ENCODE measurements at regions not wholly inside any gene's neighbourhood (a gene's known extent, or its start where the extent isn't known, plus 50 kb on each side); places are given as distances from the start of the nearest gene placed in this dataset.
A peak's percentile ranks its signal among the peaks of the same experiment; 100 is the strongest.

- in situ Hi-C loops (cut with HindIII; ENCODE audit: low pct_unique_long_range_greater_than_20kb, low sequenced_read_pairs): no loop called here
- no peak for DNase-seq (ENCODE audit: low read depth)
Observed at GRCh38 chr11:105269862-105270261, 130.3 kb upstream of the CARD18 start.

GRCh38 chr11:105268404-105269062 lies 129.0 kb upstream of the CARD18 start:
- in situ Hi-C loops (cut with HindIII; ENCODE audit: low pct_unique_long_range_greater_than_20kb, low sequenced_read_pairs): no loop called here
- DNase-seq (ENCODE audit: low read depth): no peak

DNA sequence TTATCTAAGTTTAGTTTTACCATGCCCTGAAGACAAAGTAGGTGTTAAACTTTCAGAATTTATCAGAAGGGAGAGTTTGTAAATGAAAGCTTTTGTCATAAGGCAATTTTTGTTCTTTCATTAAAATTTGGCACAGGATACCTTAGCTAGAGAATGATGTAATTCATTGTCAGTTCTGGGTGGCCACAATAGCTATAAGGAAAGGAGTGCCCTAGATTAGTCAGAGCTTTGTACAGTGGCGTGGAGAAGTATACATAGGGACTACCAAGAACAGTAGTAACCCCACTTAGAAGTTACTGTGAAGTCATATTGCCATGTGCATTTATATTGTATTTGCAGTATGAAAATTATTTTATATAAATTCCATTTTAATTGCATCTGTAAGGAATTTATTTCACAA lies 126.3 kb upstream of the CARD18 start:
- no peak for DNase-seq (ENCODE audit: low read depth)
- in situ Hi-C loops (cut with HindIII; ENCODE audit: low pct_unique_long_range_greater_than_20kb, low sequenced_read_pairs): no loop called here

DNA sequence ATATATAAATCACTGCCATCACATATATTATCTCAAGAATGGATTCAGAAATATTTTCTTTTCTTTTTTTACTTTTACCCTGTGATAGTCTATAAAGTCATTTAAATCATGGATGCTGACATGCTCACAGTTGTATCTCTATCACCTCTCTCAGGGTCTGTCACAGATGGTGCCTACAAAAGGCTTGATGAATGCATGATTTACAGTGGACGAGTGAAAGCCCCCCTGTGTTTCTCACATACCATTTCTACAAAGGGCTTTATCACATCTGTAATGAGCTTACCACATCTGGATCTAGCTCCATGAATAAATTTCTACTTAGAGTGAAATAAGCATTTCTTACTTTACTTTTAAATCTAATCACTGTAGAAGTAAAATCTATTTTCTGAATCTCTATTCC lies 121.4 kb upstream of the CARD18 start:
- in situ Hi-C loops (cut with HindIII; ENCODE audit: low pct_unique_long_range_greater_than_20kb, low sequenced_read_pairs): no loop called here
- DNase-seq (ENCODE audit: low read depth): no peak

GRCh38 chr11:105245781-105246315 lies 106.3 kb upstream of the CARD18 start:
- in situ Hi-C loops (cut with HindIII; ENCODE audit: low pct_unique_long_range_greater_than_20kb, low sequenced_read_pairs): no loop called here
- DNase-seq (ENCODE audit: low read depth): no peak

GRCh38 chr11:105244160-105244825 lies 104.7 kb upstream of the CARD18 start:
- in situ Hi-C loops (cut with HindIII; ENCODE audit: low pct_unique_long_range_greater_than_20kb, low sequenced_read_pairs): no loop called here

GRCh38 chr11:105241136-105241535 lies 101.6 kb upstream of the CARD18 start:
- in situ Hi-C loops (cut with HindIII; ENCODE audit: low pct_unique_long_range_greater_than_20kb, low sequenced_read_pairs): no loop called here
- DNase-seq (ENCODE audit: low read depth): no peak

More at GRCh38 chr11:105244160-105244825, 104.7 kb upstream of the CARD18 start:
- DNase-seq (ENCODE audit: low read depth): peak; percentile 66

DNA sequence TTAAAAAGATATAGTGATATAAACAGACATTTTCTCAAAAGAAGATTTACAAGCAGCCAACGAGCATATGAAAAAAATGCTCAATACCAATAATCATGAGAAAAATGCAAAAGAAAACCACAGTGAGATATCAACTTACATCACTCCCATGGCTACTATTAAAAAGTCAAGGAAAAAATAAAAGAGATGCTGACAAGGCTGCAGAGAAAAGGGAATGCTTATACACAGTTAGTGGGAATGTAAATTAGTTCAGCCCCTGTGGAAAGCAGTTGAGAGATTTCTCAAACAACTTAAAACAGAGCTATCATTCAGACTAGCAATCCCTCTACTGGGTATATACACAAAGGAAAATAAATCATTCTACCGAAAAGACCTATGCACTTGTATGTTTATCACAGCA lies 97.1 kb upstream of the CARD18 start:
- in situ Hi-C loops (cut with HindIII; ENCODE audit: low pct_unique_long_range_greater_than_20kb, low sequenced_read_pairs): no loop called here
- DNase-seq (ENCODE audit: low read depth): no peak

DNA sequence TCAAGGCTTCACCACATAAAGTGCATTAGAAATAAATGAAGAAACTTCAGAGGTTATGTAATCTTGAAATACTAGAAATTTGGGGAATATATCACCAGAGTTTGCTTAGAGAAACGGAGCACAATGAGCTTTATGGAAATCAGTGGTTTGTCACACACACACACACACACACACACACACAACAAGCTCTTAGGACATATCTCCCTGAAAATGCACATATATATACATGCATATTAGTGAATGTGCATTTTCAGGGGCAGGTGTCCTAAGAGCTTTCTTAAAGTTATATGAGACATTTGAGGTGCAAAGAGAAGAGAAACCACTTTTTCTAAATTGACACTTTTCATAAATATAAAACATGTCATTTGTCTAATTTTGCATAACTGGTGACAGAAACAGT lies 93.7 kb upstream of the CARD18 start:
- DNase-seq (ENCODE audit: low read depth): no peak
- in situ Hi-C loops (cut with HindIII; ENCODE audit: low pct_unique_long_range_greater_than_20kb, low sequenced_read_pairs): no loop called here

GRCh38 chr11:105232021-105232420 lies 92.5 kb upstream of the CARD18 start:
- in situ Hi-C loops (cut with HindIII; ENCODE audit: low pct_unique_long_range_greater_than_20kb, low sequenced_read_pairs): no loop called here
- DNase-seq (ENCODE audit: low read depth): no peak

- in situ Hi-C loops (cut with HindIII; ENCODE audit: low pct_unique_long_range_greater_than_20kb, low sequenced_read_pairs): no loop called here
- peak; percentile 39 for DNase-seq (ENCODE audit: low read depth)
Observed at GRCh38 chr11:105230586-105230985, 91.0 kb upstream of the CARD18 start.

DNA sequence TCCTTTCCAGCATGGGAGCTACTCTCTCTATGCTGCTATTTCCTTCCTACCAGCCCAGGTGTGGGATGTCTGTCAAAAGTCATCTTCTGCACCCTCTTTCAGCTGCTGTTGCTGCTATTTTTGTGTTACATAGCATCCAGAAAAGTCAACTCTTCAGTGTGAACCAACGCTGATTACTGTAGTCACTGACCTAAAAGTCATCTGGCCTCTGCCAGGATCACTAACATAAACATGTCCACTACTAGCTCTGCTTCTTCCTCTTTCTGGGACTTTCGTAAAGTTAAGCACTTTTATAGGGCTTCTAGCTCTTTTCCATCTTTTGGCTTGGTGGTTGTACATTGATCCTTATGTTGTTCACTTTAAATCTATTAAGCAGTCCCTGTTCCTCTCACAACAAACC lies 90.2 kb upstream of the CARD18 start:
- in situ Hi-C loops (cut with HindIII; ENCODE audit: low pct_unique_long_range_greater_than_20kb, low sequenced_read_pairs): no loop called here
- no peak for DNase-seq (ENCODE audit: low read depth)

GRCh38 chr11:105229257-105229656 lies 89.7 kb upstream of the CARD18 start:
- DNase-seq (ENCODE audit: low read depth): no peak
- in situ Hi-C loops (cut with HindIII; ENCODE audit: low pct_unique_long_range_greater_than_20kb, low sequenced_read_pairs): no loop called here

DNA sequence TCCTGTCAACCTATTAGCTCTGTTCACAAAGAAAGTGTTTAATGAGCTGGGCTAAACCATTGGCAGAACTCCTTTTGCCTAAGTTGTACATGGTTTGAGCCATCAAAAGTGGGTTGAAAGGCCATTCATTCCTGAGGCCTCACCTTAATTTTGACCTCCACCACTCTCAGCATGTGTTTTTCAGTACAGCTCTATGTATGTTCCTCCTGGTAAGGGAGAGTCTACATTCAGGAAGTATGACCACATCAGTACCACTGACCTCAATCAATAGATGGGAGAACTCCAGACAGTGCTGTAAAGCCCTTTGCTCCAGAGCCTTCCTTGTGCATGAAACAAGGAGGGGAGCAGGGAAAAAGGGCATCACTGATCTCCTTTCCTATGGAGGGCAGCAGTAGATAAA lies 87.8 kb upstream of the CARD18 start:
- in situ Hi-C loops (cut with HindIII; ENCODE audit: low pct_unique_long_range_greater_than_20kb, low sequenced_read_pairs): no loop called here

GRCh38 chr11:105226766-105227165 lies 87.2 kb upstream of the CARD18 start:
- in situ Hi-C loops (cut with HindIII; ENCODE audit: low pct_unique_long_range_greater_than_20kb, low sequenced_read_pairs): no loop called here
- no peak for DNase-seq (ENCODE audit: low read depth)

More for the DNA sequence above, 87.8 kb upstream of the CARD18 start:
- DNase-seq (ENCODE audit: low read depth): no peak

DNA sequence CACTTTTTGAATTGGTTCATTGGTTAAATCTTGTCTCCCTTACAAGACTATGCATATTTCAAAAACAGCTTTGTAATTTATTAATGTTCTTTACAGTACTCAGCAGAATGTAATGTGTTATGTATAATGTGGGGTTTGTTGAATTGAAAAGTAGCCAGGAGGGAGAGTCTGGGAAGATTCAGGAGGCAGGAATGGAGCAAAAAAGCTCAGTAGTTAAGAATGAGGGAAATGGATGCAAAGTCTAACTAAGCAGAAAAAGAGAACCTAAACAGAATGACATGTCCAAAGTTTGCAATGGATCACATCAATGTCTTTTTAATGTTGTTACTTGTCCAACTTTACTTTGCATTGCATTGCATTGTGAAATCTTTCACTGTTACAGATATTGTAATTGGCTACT lies 86.5 kb upstream of the CARD18 start:
- DNase-seq (ENCODE audit: low read depth): no peak
- in situ Hi-C loops (cut with HindIII; ENCODE audit: low pct_unique_long_range_greater_than_20kb, low sequenced_read_pairs): no loop called here

DNA sequence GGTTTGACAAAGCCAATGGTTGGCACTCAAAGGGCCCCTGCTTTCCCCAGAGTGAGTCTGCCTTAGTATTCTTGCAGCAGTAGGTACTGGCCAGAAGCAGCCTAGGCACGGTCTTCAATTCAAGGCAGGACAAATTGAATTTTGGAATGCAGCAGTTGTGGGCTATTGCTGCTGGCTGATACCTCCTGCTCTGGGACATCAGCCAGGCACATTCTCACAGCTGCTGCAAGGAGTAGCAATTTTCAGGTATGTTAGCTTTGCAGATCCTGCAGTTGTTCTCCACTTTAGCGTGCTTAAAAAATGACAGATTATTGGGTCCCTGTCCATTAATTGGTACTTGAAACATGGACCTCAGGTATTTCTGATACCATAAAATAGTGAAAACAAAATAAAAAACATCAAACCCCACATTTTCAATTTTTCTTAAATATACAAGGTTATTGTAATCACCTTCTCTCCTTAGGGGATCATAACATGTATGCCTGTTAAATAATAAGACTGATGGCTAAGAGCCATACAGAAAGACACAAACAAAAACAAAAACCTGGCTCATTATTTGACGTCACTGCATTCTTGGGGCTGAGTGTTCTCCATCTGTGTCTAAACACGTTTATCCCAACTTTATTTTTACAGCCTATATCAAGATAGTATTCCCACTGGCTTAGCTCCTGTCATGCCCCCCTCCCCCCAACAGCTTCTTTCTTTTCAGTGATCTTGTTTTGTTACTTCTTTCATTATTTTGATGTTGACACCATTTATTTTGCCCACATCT lies 85.1 kb upstream of the CARD18 start:
- in situ Hi-C loops (cut with HindIII; ENCODE audit: low pct_unique_long_range_greater_than_20kb, low sequenced_read_pairs): no loop called here
- no peak for DNase-seq (ENCODE audit: low read depth)

DNA sequence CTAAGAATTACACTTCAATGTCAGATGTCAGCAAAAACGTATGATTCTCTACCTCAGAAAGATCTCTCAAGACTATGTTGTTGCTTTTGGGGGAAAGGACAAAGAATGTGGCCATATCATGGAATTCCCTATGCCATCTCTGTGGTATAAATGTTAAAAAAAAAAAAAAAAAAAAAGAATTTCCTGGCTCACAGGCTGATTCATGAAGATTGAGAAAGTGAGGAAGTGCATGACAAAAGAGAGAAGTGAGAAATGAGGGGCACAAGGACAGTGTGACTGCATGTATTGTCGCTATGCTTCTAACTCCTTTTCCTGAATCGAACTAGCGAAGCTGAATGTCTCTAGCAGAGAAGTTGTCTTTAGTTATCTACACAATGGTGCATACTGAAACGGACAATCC lies 80.6 kb upstream of the CARD18 start:
- DNase-seq (ENCODE audit: low read depth): no peak
- in situ Hi-C loops (cut with HindIII; ENCODE audit: low pct_unique_long_range_greater_than_20kb, low sequenced_read_pairs): no loop called here

- in situ Hi-C loops (cut with HindIII; ENCODE audit: low pct_unique_long_range_greater_than_20kb, low sequenced_read_pairs): no loop called here
- DNase-seq (ENCODE audit: low read depth): no peak
Observed at GRCh38 chr11:105219670-105220069, 80.1 kb upstream of the CARD18 start.
